Glutamatergic neuron (in vitro differentiated cells): ENCODE measurements at regions not wholly inside any gene's neighbourhood (a gene's known extent, or its start where the extent isn't known, plus 50 kb on each side); places are given as distances from the start of the nearest gene placed in this dataset.

ENCODE experiments used
- DNase-seq: peaks from one replicate; pipeline ENCODE4 v3.0.0; 2022
- H3K27ac Mint-ChIP-seq: one replicate; pipeline ENCODE4 v1.8.0; 2020; ENCODE audit warnings: mild to moderate bottlenecking, mixed read lengths, inconsistent platforms; ENCODE audit not compliant: unreplicated experiment
- H3K27me3 Mint-ChIP-seq: one replicate; pipeline ENCODE4 v1.8.0; 2020; ENCODE audit warnings: mild to moderate bottlenecking, moderate library complexity, mixed read lengths, inconsistent platforms; ENCODE audit not compliant: unreplicated experiment
- H3K36me3 Mint-ChIP-seq: one replicate; pipeline ENCODE4 v1.8.0; 2020; ENCODE audit warnings: mild to moderate bottlenecking, mixed read lengths, inconsistent platforms; ENCODE audit not compliant: unreplicated experiment
- H3K4me1 Mint-ChIP-seq: one replicate; pipeline ENCODE4 v1.8.0; 2020; ENCODE audit warnings: mild to moderate bottlenecking, low read depth, mixed read lengths, inconsistent platforms; ENCODE audit not compliant: unreplicated experiment
- H3K4me3 Mint-ChIP-seq: one replicate; pipeline ENCODE4 v1.8.0; 2020; ENCODE audit warnings: mild to moderate bottlenecking, mixed read lengths, inconsistent platforms; ENCODE audit not compliant: unreplicated experiment
- H3K9me3 Mint-ChIP-seq: one replicate; pipeline ENCODE4 v1.8.0; 2020; ENCODE audit warnings: mild to moderate bottlenecking, moderate library complexity, mixed read lengths, inconsistent platforms; ENCODE audit not compliant: unreplicated experiment
- CTCF ChIP-seq: fragments of 200-600 bp; sonication (generic); IDR thresholded peaks from one replicate; pipeline ENCODE4 v1.5.0; 2021; ENCODE audit not compliant: partially characterized antibody, unreplicated experiment

GRCh38 chr2:105646774-105647076, 98.0 kb upstream of the NCK2 start:
- no peak overlapping the region for H3K4me3 Mint-ChIP-seq
- TF ChIP-seq CTCF, result no peak
- peaks cover 2% of the 10 kb centered on the region for H3K27me3 Mint-ChIP-seq
- peaks cover 10% of the 10 kb centered on the region for H3K9me3 Mint-ChIP-seq
- H3K4me1 Mint-ChIP-seq, result peaks cover 8% of the 10 kb centered on the region
- DNase-seq, result no peak
- H3K27ac Mint-ChIP-seq, result no peak overlapping the region
- H3K36me3 Mint-ChIP-seq, result peaks cover 5% of the 10 kb centered on the region

- DNase-seq, result no peak
- H3K4me1 Mint-ChIP-seq, result peaks cover 13% of the 10 kb centered on the region
- no peak overlapping the region for H3K27ac Mint-ChIP-seq
- H3K27me3 Mint-ChIP-seq, result peaks cover 5% of the 10 kb centered on the region
- TF ChIP-seq CTCF, result no peak
- H3K9me3 Mint-ChIP-seq, result peaks cover 10% of the 10 kb centered on the region
- no peak overlapping the region for H3K4me3 Mint-ChIP-seq
- peaks cover 5% of the 10 kb centered on the region for H3K36me3 Mint-ChIP-seq
These were observed 98.6 kb upstream of the NCK2 start for GRCh38 chr2:105645938-105646773.

- H3K36me3 Mint-ChIP-seq, result peaks cover 5% of the 10 kb centered on the region
- no peak overlapping the region for H3K27ac Mint-ChIP-seq
- no peak for DNase-seq
- peaks cover 6% of the 10 kb centered on the region for H3K9me3 Mint-ChIP-seq
- peaks cover 5% of the 10 kb centered on the region for H3K27me3 Mint-ChIP-seq
- H3K4me3 Mint-ChIP-seq, result no peak overlapping the region
- TF ChIP-seq CTCF, result no peak
- peaks cover 14% of the 10 kb centered on the region for H3K4me1 Mint-ChIP-seq
These were observed 99.4 kb upstream of the NCK2 start for GRCh38 chr2:105645031-105645937.

GRCh38 chr2:105644174-105644980, 100.3 kb upstream of the NCK2 start:
- H3K27ac Mint-ChIP-seq, result no peak overlapping the region

More at GRCh38 chr2:105644174-105644980, 100.3 kb upstream of the NCK2 start:
- Mint-ChIP-seq H3K9me3 (peaks cover 6% of the 10 kb centered on the region), H3K36me3 (peaks cover 3% of the 10 kb centered on the region), H3K4me1 (peaks cover 15% of the 10 kb centered on the region), H3K4me3 (no peak overlapping the region), H3K27me3 (peaks cover 7% of the 10 kb centered on the region)
- TF ChIP-seq CTCF, result no peak
- no peak for DNase-seq
